Nephron (organoid): ENCODE measurements at regions not wholly inside any gene's neighbourhood (a gene's known extent, or its start where the extent isn't known, plus 50 kb on each side); places are given as distances from the start of the nearest gene placed in this dataset.
A peak's percentile ranks its signal among the peaks of the same experiment; 100 is the strongest.

Source experiments
- H3K27ac Mint-ChIP-seq, 3 experiments: 2 replicates each; pipeline ENCODE4 v1.8.0; 2020; ENCODE audit warnings: mixed read lengths in 3 of 3, mild to moderate bottlenecking in 2 of 3, moderate library complexity in 1 of 3
- H3K27me3 Mint-ChIP-seq: 2 replicates; pipeline ENCODE4 v1.8.0; 2021; ENCODE audit warnings: low read depth, mild to moderate bottlenecking, moderate library complexity, mixed read lengths
- H3K36me3 Mint-ChIP-seq: 2 replicates; pipeline ENCODE4 v1.8.0; 2020; ENCODE audit warnings: low read depth, mixed read lengths
- H3K4me1 Mint-ChIP-seq: 2 replicates; pipeline ENCODE4 v1.8.0; 2020; ENCODE audit warnings: mixed read lengths
- H3K4me3 Mint-ChIP-seq, 3 experiments: 2 replicates each; pipeline ENCODE4 v1.8.0; 2020; ENCODE audit warnings: mild to moderate bottlenecking in 3 of 3, mixed read lengths in 3 of 3, moderate library complexity in 2 of 3
- H3K9me3 Mint-ChIP-seq: 2 replicates; pipeline ENCODE4 v1.8.0; 2020; ENCODE audit warnings: mixed read lengths
- TF ChIP-seq, protein P1 (sequence below), 3 experiments: fragments of 200-600 bp; sonication (generic); IDR thresholded peaks; one replicate each; pipeline ENCODE4 v1.5.0; 2021; ENCODE audit warnings: antibody characterized with exemption in 3 of 3; ENCODE audit not compliant: unreplicated experiment in 3 of 3

GRCh38 chr4:56286763-56287162 is 100.5 kb downstream of the AASDH start:
- Mint-ChIP-seq H3K9me3 (peaks cover 3% of the 10 kb centered on the region), H3K4me1 (peaks cover 8% of the 10 kb centered on the region), H3K27ac (no peak overlapping the region), H3K27me3 (no peaks in the 10 kb centered on the region), H3K4me3 (no peak overlapping the region), H3K36me3 (peaks cover 57% of the 10 kb centered on the region)
- TF ChIP-seq, protein P1, sequence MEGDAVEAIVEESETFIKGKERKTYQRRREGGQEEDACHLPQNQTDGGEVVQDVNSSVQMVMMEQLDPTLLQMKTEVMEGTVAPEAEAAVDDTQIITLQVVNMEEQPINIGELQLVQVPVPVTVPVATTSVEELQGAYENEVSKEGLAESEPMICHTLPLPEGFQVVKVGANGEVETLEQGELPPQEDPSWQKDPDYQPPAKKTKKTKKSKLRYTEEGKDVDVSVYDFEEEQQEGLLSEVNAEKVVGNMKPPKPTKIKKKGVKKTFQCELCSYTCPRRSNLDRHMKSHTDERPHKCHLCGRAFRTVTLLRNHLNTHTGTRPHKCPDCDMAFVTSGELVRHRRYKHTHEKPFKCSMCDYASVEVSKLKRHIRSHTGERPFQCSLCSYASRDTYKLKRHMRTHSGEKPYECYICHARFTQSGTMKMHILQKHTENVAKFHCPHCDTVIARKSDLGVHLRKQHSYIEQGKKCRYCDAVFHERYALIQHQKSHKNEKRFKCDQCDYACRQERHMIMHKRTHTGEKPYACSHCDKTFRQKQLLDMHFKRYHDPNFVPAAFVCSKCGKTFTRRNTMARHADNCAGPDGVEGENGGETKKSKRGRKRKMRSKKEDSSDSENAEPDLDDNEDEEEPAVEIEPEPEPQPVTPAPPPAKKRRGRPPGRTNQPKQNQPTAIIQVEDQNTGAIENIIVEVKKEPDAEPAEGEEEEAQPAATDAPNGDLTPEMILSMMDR (IDR thresholded peaks at IDR 0.05; ENCODE audit: unreplicated experiment in 3 of 3): no peak

DNA sequence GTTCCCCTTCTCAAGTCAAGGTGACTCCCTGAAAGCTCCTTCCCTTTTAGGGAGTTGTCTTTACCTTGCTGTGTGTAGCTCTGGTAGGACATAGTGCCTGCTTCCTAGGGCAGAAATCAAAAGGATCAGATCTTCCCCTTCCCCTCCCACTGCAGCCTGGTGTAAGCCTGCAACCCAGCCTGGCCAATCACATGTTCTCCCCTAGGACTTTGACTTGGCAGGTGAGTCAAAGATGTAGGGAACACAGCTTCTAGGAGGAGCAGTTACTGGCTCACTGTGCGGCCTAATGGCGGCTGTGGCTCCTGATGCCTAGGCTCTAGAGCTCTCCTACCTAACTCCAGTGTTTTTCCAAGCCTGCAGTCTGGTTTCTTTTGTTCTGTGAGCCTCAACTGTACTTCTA is 103.9 kb downstream of the AASDH start:
- no peak overlapping the region for H3K4me3 Mint-ChIP-seq
- no peaks in the 10 kb centered on the region for H3K4me1 Mint-ChIP-seq
- peaks cover 7% of the 10 kb centered on the region for H3K9me3 Mint-ChIP-seq
- H3K36me3 Mint-ChIP-seq: peaks cover 48% of the 10 kb centered on the region
- TF ChIP-seq, protein P1 (IDR thresholded peaks at IDR 0.05; ENCODE audit: unreplicated experiment in 3 of 3): no peak
- no peaks in the 10 kb centered on the region for H3K27me3 Mint-ChIP-seq
- no peak overlapping the region for H3K27ac Mint-ChIP-seq

DNA sequence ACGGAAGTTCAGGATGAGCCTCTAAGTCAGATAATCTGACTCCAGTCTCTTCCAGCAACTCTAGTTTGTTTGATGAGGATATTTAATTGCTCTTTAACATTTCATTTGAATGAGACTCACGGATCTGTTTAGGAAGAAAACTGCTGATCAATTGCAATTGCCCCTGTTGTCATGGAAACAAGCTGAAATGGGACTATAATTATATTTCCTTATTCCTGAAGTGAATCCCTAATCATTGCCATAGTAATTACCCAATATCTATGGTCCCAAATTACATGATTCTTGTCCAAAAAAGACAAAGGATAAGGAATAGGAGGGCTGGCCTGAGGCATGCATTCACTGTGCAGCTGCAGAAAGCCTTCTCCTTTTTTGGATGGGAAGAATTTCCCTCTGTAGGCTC is 105.3 kb downstream of the AASDH start:
- Mint-ChIP-seq H3K27me3 (no peaks in the 10 kb centered on the region), H3K4me1 (no peaks in the 10 kb centered on the region), H3K36me3 (peaks cover 59% of the 10 kb centered on the region), H3K4me3 (no peak overlapping the region), H3K9me3 (peaks cover 15% of the 10 kb centered on the region), H3K27ac (no peak overlapping the region)
- TF ChIP-seq, protein P1 (IDR thresholded peaks at IDR 0.05; ENCODE audit: unreplicated experiment in 3 of 3): no peak

- no peak overlapping the region for H3K4me3 Mint-ChIP-seq
Observed at GRCh38 chr4:56276547-56276946, 110.7 kb downstream of the AASDH start.

GRCh38 chr4:56273391-56273790 is 113.9 kb downstream of the AASDH start:
- H3K27me3 Mint-ChIP-seq: no peaks in the 10 kb centered on the region
- TF ChIP-seq, protein P1 (IDR thresholded peaks at IDR 0.05; ENCODE audit: unreplicated experiment in 3 of 3): no peak
- peaks cover 6% of the 10 kb centered on the region for H3K4me1 Mint-ChIP-seq
- peaks cover 60% of the 10 kb centered on the region for H3K36me3 Mint-ChIP-seq
- peaks cover 12% of the 10 kb centered on the region for H3K9me3 Mint-ChIP-seq
- H3K27ac Mint-ChIP-seq: peak overlapping the region in 1 of 3 experiments; percentile 68
- H3K4me3 Mint-ChIP-seq: no peak overlapping the region

More at GRCh38 chr4:56276547-56276946, 110.7 kb downstream of the AASDH start:
- TF ChIP-seq, protein P1 (IDR thresholded peaks at IDR 0.05; ENCODE audit: unreplicated experiment in 3 of 3): no peak
- Mint-ChIP-seq H3K36me3 (peaks cover 66% of the 10 kb centered on the region), H3K9me3 (peaks cover 19% of the 10 kb centered on the region), H3K4me1 (no peaks in the 10 kb centered on the region), H3K27ac (no peak overlapping the region), H3K27me3 (no peaks in the 10 kb centered on the region)

DNA sequence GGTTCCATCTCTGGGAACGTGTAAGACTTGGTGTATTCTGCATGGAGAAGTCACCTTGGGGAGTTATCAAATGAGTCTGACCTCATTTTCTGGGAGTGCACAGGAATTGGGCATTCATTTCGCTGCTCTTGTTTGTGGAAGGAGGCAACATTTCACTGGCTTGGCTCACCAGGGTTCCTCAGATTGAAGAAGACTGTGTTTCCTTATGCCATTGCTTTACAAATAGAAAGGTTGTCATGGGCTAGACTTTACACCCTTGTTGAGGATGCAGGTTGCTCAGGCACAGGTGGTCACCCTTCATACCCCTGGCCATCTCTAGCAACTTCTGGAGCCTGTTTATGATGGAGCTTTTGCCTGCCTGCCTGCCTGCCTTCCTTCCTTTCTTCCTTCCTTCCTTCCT is 114.4 kb downstream of the AASDH start:
- Mint-ChIP-seq H3K27ac (no peak overlapping the region), H3K27me3 (no peaks in the 10 kb centered on the region), H3K4me1 (peaks cover 6% of the 10 kb centered on the region), H3K9me3 (peaks cover 9% of the 10 kb centered on the region), H3K36me3 (peaks cover 56% of the 10 kb centered on the region), H3K4me3 (no peak overlapping the region)
- TF ChIP-seq, protein P1 (IDR thresholded peaks at IDR 0.05; ENCODE audit: unreplicated experiment in 3 of 3): no peak
